Fibroblast of lung (primary cell): ENCODE measurements at regions not wholly inside any gene's neighbourhood (a gene's known extent, or its start where the extent isn't known, plus 50 kb on each side); places are given as distances from the start of the nearest gene placed in this dataset.

Experiments
- EZH2 ChIP-seq: IDR thresholded peaks from 2 replicates; pipeline ENCODE4 v1.5.1; 2012; ENCODE audit warnings: low read length, control low read depth, mild to moderate bottlenecking; ENCODE audit errors: missing control alignments
- TF ChIP-seq, protein P1 (sequence below), 2 donors: IDR thresholded peaks in 1 of 2; conservative IDR thresholded peaks in 1 of 2; 1 replicate in 1 of 2; 2 replicates in 1 of 2; pipeline ENCODE4 v1.5.1; 2011 to 2012; ENCODE audit warnings: low read length in 2 of 2, control low read depth in 1 of 2, inconsistent platforms in 1 of 2, low read depth in 1 of 2, mild to moderate bottlenecking in 1 of 2

DNA sequence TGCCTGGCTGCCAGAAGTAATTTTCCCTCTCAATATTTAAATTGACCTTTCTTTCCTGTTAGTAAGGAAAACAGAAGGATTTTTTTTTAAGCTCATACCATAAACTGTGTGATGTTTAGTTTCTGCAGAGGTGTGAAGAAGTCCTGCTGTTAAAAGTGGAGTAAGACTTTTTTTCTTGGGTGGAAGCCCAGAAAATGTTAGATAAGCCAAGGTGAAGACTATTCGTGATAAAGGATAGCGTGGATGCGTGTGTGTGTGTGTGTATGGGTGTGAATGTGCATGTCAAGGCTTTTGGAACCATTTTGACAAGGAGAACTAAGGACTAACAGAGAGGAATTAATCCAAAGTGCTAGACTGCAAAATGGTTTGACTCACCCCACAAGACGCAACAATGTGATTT, 152.9 kb upstream of the SEL1L start:
- TF ChIP-seq, protein P1, sequence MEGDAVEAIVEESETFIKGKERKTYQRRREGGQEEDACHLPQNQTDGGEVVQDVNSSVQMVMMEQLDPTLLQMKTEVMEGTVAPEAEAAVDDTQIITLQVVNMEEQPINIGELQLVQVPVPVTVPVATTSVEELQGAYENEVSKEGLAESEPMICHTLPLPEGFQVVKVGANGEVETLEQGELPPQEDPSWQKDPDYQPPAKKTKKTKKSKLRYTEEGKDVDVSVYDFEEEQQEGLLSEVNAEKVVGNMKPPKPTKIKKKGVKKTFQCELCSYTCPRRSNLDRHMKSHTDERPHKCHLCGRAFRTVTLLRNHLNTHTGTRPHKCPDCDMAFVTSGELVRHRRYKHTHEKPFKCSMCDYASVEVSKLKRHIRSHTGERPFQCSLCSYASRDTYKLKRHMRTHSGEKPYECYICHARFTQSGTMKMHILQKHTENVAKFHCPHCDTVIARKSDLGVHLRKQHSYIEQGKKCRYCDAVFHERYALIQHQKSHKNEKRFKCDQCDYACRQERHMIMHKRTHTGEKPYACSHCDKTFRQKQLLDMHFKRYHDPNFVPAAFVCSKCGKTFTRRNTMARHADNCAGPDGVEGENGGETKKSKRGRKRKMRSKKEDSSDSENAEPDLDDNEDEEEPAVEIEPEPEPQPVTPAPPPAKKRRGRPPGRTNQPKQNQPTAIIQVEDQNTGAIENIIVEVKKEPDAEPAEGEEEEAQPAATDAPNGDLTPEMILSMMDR (conservative IDR thresholded peaks at IDR 0.05 in 1 of 2, IDR thresholded peaks at IDR 0.05 in 1 of 2; ENCODE audit: low read depth in 1 of 2, low read length in 2 of 2), result no peak
- TF ChIP-seq EZH2, result no peak
